CD4-positive, alpha-beta T cell treated with Interleukin-21 for 1 hour (primary cell): ENCODE measurements at regions not wholly inside any gene's neighbourhood (a gene's known extent, or its start where the extent isn't known, plus 50 kb on each side); places are given as distances from the start of the nearest gene placed in this dataset.

ENCODE experiments used
- DNase-seq: peaks from one replicate; pipeline ENCODE4 v3.0.0-alpha.2; 2020

DNA sequence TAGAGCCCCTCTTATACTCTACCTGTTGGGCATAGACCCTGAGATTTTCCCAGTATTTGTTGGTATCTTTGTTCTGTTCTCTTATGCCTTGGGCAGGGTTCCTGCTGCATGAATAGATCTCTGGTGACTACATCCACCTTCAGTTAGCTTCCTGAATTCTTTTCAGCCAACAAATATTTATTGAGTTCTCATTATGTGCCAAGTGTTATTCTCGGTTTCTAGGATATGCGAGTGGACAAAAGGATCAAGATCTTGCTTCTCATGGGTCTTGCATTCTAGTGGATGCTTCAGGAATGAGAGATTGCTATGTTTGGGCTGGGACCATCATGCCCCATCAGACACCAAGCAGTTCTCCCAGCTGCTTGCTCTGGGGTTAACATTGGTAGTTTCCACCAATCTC lies 340.0 kb downstream of the METTL15 start:
- DNase-seq, result no peak

DNA sequence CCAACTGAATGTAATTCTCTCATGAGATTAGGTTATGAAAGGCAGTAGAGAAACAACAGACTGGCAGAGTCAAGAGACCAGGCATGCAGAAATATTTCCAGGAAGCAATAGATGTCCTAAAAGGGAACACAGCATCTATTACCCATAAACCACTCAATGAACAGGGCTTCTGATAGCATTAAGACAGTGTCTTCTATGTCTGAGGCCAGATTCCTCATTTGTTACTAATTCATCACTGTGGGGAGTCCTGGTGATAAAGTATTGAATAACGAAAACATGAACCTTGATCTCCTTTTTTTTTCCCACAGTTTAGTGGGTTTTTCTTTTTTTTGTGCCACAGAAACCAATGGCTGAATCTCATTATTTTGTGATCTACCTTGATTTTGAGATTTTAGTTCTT lies 339.0 kb downstream of the METTL15 start:
- DNase-seq, result no peak

DNA sequence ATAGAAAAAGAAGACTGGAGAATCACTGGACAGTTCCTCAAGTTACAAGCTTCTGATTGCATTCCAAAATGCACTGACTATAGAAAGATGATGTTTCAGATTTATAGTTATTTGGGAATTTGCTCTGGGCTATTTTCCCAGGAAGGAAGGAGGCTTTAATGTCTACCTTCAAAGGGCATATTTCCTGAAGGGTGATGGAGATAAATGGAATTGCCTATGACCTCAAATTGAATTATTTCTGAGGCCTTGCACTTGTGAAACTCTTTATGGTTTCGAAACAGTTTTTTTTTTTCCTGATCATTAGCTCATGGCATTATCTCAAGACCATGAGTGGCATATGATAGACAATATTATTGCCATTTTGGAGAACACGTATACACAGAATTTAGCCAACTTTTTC lies 333.9 kb downstream of the METTL15 start:
- DNase-seq, result no peak

DNA sequence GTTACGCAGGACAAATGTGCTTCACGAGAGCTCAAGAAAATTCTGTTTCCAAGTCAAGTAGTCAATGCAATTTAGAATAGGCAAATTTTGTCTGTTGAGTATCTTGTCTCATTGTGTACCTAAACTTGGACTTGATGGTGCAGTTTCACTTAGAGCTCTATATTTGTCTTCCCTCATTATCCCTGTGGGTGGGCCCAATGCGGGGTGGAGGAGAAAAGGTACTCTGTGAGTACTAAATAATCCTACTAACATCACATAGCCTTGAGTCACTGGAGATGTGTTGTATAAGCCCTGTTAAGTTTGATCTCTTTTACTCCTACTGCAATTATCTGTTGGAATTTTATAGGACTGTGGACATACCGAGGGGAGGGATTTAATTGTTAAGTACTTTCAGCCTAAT lies 331.2 kb downstream of the METTL15 start:
- no peak for DNase-seq

DNA sequence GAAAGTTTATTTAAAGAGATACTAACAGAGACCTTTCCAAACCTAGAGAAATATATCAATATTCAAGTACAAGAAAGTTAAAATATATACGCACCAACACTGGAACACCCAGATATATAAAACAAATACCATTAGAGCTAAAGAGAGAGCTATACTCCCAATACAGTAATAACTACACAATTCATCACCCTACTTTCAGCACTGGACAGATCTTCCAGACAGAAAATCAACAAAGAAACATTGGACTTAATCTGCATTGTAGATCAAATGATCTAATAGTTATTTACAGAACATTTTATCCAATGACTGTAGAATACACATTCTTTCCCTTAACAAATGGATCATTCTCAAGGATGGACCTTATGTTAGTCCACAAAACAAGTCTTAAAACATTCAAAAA lies 311.9 kb downstream of the METTL15 start:
- DNase-seq, result no peak

- DNase-seq, result no peak
These were observed 309.6 kb downstream of the METTL15 start for GRCh38 chr11:28417601-28418323.

DNA sequence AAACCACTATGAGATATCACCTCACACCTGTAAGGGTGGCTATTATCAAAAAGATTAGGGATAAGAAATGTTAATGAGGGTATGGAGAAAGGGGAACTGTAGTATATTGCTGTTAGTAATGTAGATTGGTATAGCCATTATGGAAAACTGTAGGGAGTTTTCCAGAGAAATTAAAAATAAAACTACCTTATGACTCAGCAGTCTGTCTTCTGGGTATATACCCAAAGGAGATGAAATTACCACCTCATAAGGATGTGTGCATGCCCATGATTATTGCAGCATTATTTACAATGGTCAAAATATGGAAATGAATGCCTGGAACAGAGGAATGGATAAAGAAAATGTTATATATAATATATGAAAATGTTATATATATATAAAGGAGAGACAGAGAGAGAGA lies 303.8 kb downstream of the METTL15 start:
- no peak for DNase-seq

DNA sequence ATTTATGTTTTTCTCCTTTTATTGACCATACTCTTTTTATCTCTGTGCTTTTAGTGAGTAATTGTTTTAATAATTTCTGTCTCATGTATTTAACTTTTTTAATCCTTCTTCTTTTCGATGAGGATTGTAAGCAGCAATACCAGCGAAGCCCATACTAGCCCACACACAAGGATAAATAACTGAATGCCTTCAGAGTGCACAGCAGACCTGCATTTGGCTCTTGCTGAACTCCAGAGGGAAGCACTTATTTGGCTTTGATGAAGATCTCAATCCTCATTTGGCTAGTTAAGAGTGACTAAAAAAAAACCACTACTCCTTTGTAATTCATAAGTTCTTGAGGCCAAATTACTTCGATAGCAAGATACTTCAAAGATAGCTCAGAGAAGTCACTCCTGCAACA lies 293.3 kb downstream of the METTL15 start:
- DNase-seq, result no peak

- no peak for DNase-seq
These were observed 292.3 kb downstream of the METTL15 start for GRCh38 chr11:28400331-28401100.

DNA sequence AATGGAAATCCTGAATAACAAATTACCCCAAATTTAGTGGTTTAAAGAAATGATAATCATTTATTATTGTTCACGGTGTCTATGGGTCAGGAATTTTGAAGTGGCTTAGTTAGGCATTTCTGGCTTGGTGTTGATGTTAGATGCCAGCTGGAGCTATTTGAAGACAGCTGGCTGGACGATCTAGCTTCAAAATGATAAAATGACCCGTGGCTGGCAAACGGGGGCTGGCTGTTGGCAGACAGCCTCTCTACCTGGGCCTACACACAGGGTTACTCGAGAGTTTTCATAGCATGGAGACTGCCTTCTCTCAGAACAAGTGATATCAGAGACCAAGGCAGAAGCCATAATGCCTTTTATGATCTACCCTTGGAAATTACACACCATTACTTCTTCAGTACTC lies 285.2 kb downstream of the METTL15 start:
- DNase-seq, result no peak

DNA sequence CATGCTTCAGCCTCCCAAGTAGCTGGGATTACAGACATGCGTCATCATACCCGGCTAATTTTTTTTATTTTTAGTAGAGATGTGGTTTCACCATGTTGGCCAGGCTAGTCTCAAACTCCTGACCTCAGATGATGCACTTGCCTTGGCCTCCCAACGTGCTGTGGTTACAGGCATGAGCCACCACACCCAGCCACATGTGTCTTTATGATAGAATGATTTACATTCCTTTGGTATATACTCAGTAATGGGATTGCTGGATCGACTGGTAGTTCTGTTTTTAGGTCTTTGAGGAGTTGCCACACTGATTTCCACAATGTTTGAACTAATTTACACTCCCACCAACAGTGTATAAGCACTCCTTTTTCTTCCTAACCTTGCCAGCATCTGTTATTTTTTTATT lies 276.2 kb downstream of the METTL15 start:
- no peak for DNase-seq

DNA sequence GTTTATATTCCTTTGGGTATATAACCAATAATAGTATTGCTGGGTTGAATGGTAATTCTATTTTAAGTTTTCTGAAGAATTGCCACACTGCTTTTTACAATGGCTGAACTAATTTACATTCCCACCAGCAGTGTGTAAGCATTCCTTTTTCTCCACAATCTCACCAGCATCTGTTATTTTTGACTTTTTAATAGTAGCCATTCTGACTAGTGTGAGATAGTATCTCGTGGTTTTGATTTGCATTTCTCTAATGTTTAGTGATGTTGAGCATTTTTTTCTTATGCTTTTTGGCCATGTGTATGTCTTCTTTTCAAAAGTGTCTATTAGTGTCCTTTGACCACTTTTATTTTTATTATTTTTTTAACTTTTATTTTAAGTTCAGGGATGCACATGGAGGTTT lies 275.3 kb downstream of the METTL15 start:
- DNase-seq, result no peak
